BJ (cell line): ENCODE measurements at regions not wholly inside any gene's neighbourhood (a gene's known extent, or its start where the extent isn't known, plus 50 kb on each side); places are given as distances from the start of the nearest gene placed in this dataset.
"Not testable (repeated sequence)": the region's sequence is repeated elsewhere in the genome, so short reads cannot be mapped to it uniquely, and the experiment has no call there.

Source experiments
- CTCF ChIA-PET: fragments of 350-600 bp; formaldehyde crosslinking; extraction: SDS; loops from one replicate; lab custom pipeline; 2021; ENCODE audit warnings: antibody characterized with exemption, inconsistent platforms; lab: Yijun Ruan, JAX
- POLR2A ChIA-PET: fragments of 300-600 bp; sonication (Branson Sonifier 250); formaldehyde crosslinking; extraction: SDS; loops from one replicate; lab custom pipeline; 2021; ENCODE audit warnings: antibody characterized with exemption; lab: Charles Lee
- DNase-seq: peaks from one replicate; pipeline ENCODE4 v3.0.0-alpha.2; 2011; ENCODE audit warnings: low read depth
- H3K27me3 ChIP-seq: 2 replicates; pipeline ENCODE4 v1.6.0; 2011; ENCODE audit warnings: low read length; ENCODE audit not compliant: control insufficient read depth, insufficient read depth
- H3K36me3 ChIP-seq: 2 replicates; pipeline ENCODE4 v1.5.1; 2011; ENCODE audit warnings: low read length; ENCODE audit not compliant: control insufficient read depth, insufficient read depth
- H3K4me3 ChIP-seq: 2 replicates; pipeline ENCODE4 v1.5.1; 2011; ENCODE audit warnings: low read depth, mild to moderate bottlenecking, control low read depth, low read length
- CTCF ChIP-seq: IDR thresholded peaks from 2 replicates; pipeline ENCODE4 v1.5.1; 2011; ENCODE audit warnings: low read depth, mild to moderate bottlenecking, control low read depth, inconsistent platforms, low read length, moderate library complexity; ENCODE audit not compliant: insufficient read depth

GRCh38 chr6:146984251-146984924 lies 219.8 kb upstream of the STXBP5 start:
- CTCF ChIA-PET, result no interaction called here
- POLR2A ChIA-PET, result no interaction called here
- TF ChIP-seq CTCF, result no peak

GRCh38 chr6:146985111-146985510 lies 219.1 kb upstream of the STXBP5 start:
- no peak for DNase-seq
- no peaks in the 10 kb centered on the region for H3K36me3 ChIP-seq
- H3K4me3 ChIP-seq, result no peak overlapping the region
- no peak for TF ChIP-seq CTCF
- ChIA-PET CTCF (no interaction called here), POLR2A (no interaction called here)
- no peaks in the 10 kb centered on the region for H3K27me3 ChIP-seq

More at GRCh38 chr6:146984251-146984924, 219.8 kb upstream of the STXBP5 start:
- no peak overlapping the region for H3K4me3 ChIP-seq
- no peaks in the 10 kb centered on the region for H3K27me3 ChIP-seq
- H3K36me3 ChIP-seq, result no peaks in the 10 kb centered on the region
- DNase-seq, result no peak

GRCh38 chr6:146985966-146986365 lies 218.3 kb upstream of the STXBP5 start:
- Histone ChIP-seq H3K4me3 (no peak overlapping the region), H3K36me3 (no peaks in the 10 kb centered on the region), H3K27me3 (no peaks in the 10 kb centered on the region)
- CTCF ChIA-PET, result no interaction called here
- POLR2A ChIA-PET, result no interaction called here
- DNase-seq, result no peak
- no peak for TF ChIP-seq CTCF

- H3K27me3 ChIP-seq, POLR2A ChIA-PET, DNase-seq, H3K4me3 ChIP-seq, H3K36me3 ChIP-seq, CTCF ChIA-PET: not testable (repeated sequence)
Observed at GRCh38 chr6:146987938-146988337, 216.3 kb upstream of the STXBP5 start.

GRCh38 chr6:146989860-146990259 lies 214.4 kb upstream of the STXBP5 start:
- no peak overlapping the region for H3K4me3 ChIP-seq
- H3K36me3 ChIP-seq, result no peaks in the 10 kb centered on the region
- ChIA-PET CTCF (interaction anchor here (0.6 kb wide), 1 partner anchor 1268 kb away, joined by 3 read pairs; no protein-coding TSS in a partner anchor), POLR2A (no interaction called here)
- DNase-seq, result no peak
- no peak for TF ChIP-seq CTCF
- no peaks in the 10 kb centered on the region for H3K27me3 ChIP-seq

- Histone ChIP-seq H3K36me3 (no peaks in the 10 kb centered on the region), H3K27me3 (no peaks in the 10 kb centered on the region), H3K4me3 (no peak overlapping the region)
- POLR2A ChIA-PET, result no interaction called here
- DNase-seq, result no peak
- CTCF ChIA-PET, result interaction anchor here (0.6 kb wide), 1 partner anchor 1267 kb away, joined by 3 read pairs; no protein-coding TSS in a partner anchor
- TF ChIP-seq CTCF, result no peak
Observed at GRCh38 chr6:146990284-146990683, 213.9 kb upstream of the STXBP5 start.
